ENCODE measurements at regions not wholly inside any gene's neighbourhood (a gene's known extent, or its start where the extent isn't known, plus 50 kb on each side); places are given as distances from the start of the nearest gene placed in this dataset.

DNA sequence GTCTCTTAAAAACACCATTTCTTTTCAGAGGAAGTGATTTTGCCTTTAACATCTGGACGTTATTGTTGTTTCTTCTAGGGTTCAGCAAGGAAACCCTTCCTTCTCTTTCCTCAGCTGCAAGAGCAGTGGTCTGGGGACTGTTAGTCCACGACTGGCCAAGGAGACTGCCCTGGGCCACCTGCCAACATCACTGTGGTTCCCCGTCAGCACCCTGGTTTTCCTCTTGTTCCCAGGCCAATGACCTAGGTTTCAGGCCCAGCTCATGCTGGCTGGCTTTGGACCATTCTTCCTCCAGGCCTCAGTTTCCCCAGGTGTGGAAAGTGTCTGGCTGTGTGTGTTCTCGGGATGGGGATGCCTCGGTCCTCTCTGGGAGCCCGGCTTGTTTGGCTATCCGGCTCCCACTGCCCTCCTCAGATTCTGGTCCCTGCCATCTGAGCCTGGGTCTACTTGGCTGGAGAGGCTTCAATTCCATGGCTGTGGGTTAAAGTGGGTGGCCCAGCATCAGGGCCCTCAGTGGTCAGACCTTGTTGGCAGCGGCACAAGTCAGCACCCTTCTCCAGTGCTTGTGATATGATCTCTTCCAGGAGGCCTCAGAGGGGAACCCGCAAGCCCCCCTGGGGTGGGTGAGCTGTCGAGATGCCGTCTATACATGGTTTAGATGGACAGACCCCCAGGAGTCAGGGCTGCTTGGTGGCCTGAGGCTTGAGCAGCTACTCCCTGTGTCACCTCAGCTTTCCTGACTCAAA lies 234.3 kb upstream of the HS6ST1 start:
- TF ChIP-seq, protein P1, sequence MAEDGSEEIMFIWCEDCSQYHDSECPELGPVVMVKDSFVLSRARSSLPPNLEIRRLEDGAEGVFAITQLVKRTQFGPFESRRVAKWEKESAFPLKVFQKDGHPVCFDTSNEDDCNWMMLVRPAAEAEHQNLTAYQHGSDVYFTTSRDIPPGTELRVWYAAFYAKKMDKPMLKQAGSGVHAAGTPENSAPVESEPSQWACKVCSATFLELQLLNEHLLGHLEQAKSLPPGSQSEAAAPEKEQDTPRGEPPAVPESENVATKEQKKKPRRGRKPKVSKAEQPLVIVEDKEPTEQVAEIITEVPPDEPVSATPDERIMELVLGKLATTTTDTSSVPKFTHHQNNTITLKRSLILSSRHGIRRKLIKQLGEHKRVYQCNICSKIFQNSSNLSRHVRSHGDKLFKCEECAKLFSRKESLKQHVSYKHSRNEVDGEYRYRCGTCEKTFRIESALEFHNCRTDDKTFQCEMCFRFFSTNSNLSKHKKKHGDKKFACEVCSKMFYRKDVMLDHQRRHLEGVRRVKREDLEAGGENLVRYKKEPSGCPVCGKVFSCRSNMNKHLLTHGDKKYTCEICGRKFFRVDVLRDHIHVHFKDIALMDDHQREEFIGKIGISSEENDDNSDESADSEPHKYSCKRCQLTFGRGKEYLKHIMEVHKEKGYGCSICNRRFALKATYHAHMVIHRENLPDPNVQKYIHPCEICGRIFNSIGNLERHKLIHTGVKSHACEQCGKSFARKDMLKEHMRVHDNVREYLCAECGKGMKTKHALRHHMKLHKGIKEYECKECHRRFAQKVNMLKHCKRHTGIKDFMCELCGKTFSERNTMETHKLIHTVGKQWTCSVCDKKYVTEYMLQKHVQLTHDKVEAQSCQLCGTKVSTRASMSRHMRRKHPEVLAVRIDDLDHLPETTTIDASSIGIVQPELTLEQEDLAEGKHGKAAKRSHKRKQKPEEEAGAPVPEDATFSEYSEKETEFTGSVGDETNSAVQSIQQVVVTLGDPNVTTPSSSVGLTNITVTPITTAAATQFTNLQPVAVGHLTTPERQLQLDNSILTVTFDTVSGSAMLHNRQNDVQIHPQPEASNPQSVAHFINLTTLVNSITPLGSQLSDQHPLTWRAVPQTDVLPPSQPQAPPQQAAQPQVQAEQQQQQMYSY (CRISPR knock-in tag; IDR thresholded peaks at IDR 0.05): no peak
- TF ChIP-seq, protein P2, sequence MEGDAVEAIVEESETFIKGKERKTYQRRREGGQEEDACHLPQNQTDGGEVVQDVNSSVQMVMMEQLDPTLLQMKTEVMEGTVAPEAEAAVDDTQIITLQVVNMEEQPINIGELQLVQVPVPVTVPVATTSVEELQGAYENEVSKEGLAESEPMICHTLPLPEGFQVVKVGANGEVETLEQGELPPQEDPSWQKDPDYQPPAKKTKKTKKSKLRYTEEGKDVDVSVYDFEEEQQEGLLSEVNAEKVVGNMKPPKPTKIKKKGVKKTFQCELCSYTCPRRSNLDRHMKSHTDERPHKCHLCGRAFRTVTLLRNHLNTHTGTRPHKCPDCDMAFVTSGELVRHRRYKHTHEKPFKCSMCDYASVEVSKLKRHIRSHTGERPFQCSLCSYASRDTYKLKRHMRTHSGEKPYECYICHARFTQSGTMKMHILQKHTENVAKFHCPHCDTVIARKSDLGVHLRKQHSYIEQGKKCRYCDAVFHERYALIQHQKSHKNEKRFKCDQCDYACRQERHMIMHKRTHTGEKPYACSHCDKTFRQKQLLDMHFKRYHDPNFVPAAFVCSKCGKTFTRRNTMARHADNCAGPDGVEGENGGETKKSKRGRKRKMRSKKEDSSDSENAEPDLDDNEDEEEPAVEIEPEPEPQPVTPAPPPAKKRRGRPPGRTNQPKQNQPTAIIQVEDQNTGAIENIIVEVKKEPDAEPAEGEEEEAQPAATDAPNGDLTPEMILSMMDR (CRISPR knock-in tag; IDR thresholded peaks at IDR 0.05): no peak
- no peak for TF ChIP-seq TCF7L2 (IDR thresholded peaks at IDR 0.05; ENCODE audit: low read depth, low read length)
- TF ChIP-seq ZNF3 (CRISPR knock-in tag; IDR thresholded peaks at IDR 0.05): no peak
- no peak for TF ChIP-seq EZH2 (conservative IDR thresholded peaks at IDR 0.05; ENCODE audit: low read depth, low read length)
- no peak for TF ChIP-seq HNRNPLL (IDR thresholded peaks at IDR 0.05; ENCODE audit: low read depth, low read length, poor library complexity, severe bottlenecking)
- no peak for TF ChIP-seq MXI1 (IDR thresholded peaks at IDR 0.05; ENCODE audit: borderline replicate concordance, low read depth, low read length)
- no peak for TF ChIP-seq SP1 (IDR thresholded peaks at IDR 0.05)
- TF ChIP-seq SP1 (CRISPR knock-in tag; IDR thresholded peaks at IDR 0.05): no peak
